Dendritic cell treated with granulocyte-macrophage colony-stimulating factor and Interleukin-4, amounts not matched to agents 40 ng/mL and 50 ng/mL, for 4 days (primary cell): ENCODE measurements at regions not wholly inside any gene's neighbourhood (a gene's known extent, or its start where the extent isn't known, plus 50 kb on each side); places are given as distances from the start of the nearest gene placed in this dataset.

Experiments used
- H3K27ac Mint-ChIP-seq: one replicate; pipeline ENCODE4 v1.8.0; 2022; ENCODE audit warnings: mild to moderate bottlenecking, mixed read lengths
- H3K27me3 Mint-ChIP-seq: one replicate; pipeline ENCODE4 v1.8.0; 2022; ENCODE audit warnings: mild to moderate bottlenecking, mixed read lengths
- H3K36me3 Mint-ChIP-seq: one replicate; pipeline ENCODE4 v1.8.0; 2022; ENCODE audit warnings: low read depth, mixed read lengths
- H3K4me1 Mint-ChIP-seq: one replicate; pipeline ENCODE4 v1.8.0; 2022; ENCODE audit warnings: low read depth, mixed read lengths
- H3K4me3 Mint-ChIP-seq: one replicate; pipeline ENCODE4 v1.8.0; 2022; ENCODE audit warnings: mild to moderate bottlenecking, moderate library complexity, mixed read lengths
- H3K9me3 Mint-ChIP-seq: one replicate; pipeline ENCODE4 v1.8.0; 2022; ENCODE audit warnings: mixed read lengths
- intact Hi-C: fragments of 100-400 bp; cut with micrococcal nuclease; formaldehyde crosslinking; loops from one replicate; pipeline ENCODE4 v1.15.0; 2022

- Mint-ChIP-seq H3K36me3 (no peaks in the 10 kb centered on the region), H3K9me3 (no peaks in the 10 kb centered on the region), H3K4me1 (peaks cover 26% of the 10 kb centered on the region), H3K27ac (no peak overlapping the region), H3K27me3 (peaks cover 9% of the 10 kb centered on the region), H3K4me3 (no peak overlapping the region)
- intact Hi-C loops = no loop called here
Observed at GRCh38 chr3:126261037-126261436, 80.7 kb upstream of the ALDH1L1 start.

- Mint-ChIP-seq H3K9me3 (no peaks in the 10 kb centered on the region), H3K4me3 (no peak overlapping the region), H3K27ac (no peak overlapping the region), H3K4me1 (peaks cover 26% of the 10 kb centered on the region), H3K27me3 (peaks cover 2% of the 10 kb centered on the region), H3K36me3 (no peaks in the 10 kb centered on the region)
- intact Hi-C loops = no loop called here
Observed at GRCh38 chr3:126259411-126260391, 79.3 kb upstream of the ALDH1L1 start.

- Mint-ChIP-seq H3K27me3 (no peaks in the 10 kb centered on the region), H3K27ac (no peak overlapping the region), H3K4me3 (no peak overlapping the region), H3K36me3 (no peaks in the 10 kb centered on the region), H3K4me1 (peaks cover 26% of the 10 kb centered on the region), H3K9me3 (no peaks in the 10 kb centered on the region)
- intact Hi-C loops = no loop called here
Observed at GRCh38 chr3:126258670-126259069, 78.3 kb upstream of the ALDH1L1 start.

- Mint-ChIP-seq H3K27me3 (no peaks in the 10 kb centered on the region), H3K4me1 (peaks cover 26% of the 10 kb centered on the region), H3K27ac (no peak overlapping the region), H3K9me3 (no peaks in the 10 kb centered on the region), H3K36me3 (no peaks in the 10 kb centered on the region), H3K4me3 (no peak overlapping the region)
- intact Hi-C loops = no loop called here
Observed at GRCh38 chr3:126257984-126258383, 77.6 kb upstream of the ALDH1L1 start.

DNA sequence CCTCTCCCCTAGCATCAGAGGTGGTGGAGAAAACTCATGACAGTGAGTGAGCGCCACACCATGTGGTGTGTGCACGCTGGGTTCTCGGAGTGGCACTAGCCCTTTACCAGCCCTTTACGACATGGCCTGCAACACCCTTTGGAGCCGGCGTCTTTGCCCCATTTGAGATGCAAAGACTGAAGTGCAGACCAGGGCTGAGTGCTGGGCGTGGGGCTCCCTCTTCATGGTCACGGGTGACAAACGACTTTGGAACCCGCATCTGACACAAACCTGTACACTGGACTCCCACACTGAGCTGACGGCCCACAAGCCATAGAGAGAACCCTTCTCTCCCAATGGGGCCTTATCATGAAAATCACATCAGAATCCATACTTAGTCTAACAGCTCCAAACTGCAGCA, 76.8 kb upstream of the ALDH1L1 start:
- Mint-ChIP-seq H3K9me3 (no peaks in the 10 kb centered on the region), H3K4me3 (no peak overlapping the region), H3K27me3 (no peaks in the 10 kb centered on the region), H3K27ac (no peak overlapping the region), H3K4me1 (peaks cover 21% of the 10 kb centered on the region), H3K36me3 (no peaks in the 10 kb centered on the region)
- intact Hi-C loops = no loop called here

DNA sequence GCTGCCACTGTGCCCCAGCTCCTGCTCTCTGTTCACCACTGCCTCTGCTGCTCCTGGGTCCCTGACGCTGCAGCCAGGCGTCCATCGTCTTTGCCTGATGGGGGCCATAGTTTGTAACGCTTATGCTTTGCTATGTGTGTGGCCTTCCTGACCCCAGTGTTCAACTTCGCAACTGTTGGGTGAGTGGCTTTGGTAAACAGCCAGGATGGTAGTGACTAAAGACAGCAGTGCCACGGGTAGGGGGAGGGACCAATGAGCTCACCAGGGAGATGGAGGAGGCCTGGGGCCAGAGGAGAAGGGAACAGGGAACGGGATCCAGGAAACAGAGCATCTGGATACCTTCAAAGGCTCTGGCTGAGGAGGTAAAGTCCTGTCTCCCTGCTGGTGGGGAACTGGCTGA, 75.9 kb upstream of the ALDH1L1 start:
- intact Hi-C loops = no loop called here
- Mint-ChIP-seq H3K27me3 (no peaks in the 10 kb centered on the region), H3K4me3 (no peak overlapping the region), H3K36me3 (no peaks in the 10 kb centered on the region), H3K4me1 (peaks cover 15% of the 10 kb centered on the region), H3K9me3 (no peaks in the 10 kb centered on the region), H3K27ac (no peak overlapping the region)

- H3K36me3 Mint-ChIP-seq = no peaks in the 10 kb centered on the region
- no peak overlapping the region for H3K27ac Mint-ChIP-seq
- H3K9me3 Mint-ChIP-seq = no peaks in the 10 kb centered on the region
- intact Hi-C loops = no loop called here
- no peaks in the 10 kb centered on the region for H3K4me1 Mint-ChIP-seq
- H3K4me3 Mint-ChIP-seq = no peak overlapping the region
- H3K27me3 Mint-ChIP-seq = peaks cover 4% of the 10 kb centered on the region
Observed at GRCh38 chr3:126253072-126253471, 72.7 kb upstream of the ALDH1L1 start.

DNA sequence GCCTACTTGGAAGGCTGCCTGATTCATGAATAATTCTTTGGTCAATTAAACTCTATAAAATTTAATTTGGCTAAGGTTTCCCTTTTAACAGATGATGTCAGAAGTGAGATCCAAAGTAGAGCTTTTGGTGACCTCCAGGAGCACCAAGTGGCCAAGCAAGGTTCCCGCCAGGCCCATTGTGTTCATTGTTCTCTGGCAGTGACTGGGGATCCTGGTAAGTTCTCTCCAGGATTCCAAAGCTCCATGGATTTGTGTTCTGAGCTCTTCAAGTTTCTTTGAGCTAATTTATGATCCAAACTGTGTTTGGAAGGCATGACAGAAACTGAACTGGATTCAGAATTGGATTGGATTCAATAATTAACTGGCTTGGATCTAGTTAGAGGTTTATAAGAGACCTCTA, 72.0 kb upstream of the ALDH1L1 start:
- intact Hi-C loops = no loop called here
- Mint-ChIP-seq H3K27me3 (peaks cover 7% of the 10 kb centered on the region), H3K4me3 (no peak overlapping the region), H3K36me3 (no peaks in the 10 kb centered on the region), H3K9me3 (peaks cover 5% of the 10 kb centered on the region), H3K27ac (no peak overlapping the region), H3K4me1 (no peaks in the 10 kb centered on the region)

DNA sequence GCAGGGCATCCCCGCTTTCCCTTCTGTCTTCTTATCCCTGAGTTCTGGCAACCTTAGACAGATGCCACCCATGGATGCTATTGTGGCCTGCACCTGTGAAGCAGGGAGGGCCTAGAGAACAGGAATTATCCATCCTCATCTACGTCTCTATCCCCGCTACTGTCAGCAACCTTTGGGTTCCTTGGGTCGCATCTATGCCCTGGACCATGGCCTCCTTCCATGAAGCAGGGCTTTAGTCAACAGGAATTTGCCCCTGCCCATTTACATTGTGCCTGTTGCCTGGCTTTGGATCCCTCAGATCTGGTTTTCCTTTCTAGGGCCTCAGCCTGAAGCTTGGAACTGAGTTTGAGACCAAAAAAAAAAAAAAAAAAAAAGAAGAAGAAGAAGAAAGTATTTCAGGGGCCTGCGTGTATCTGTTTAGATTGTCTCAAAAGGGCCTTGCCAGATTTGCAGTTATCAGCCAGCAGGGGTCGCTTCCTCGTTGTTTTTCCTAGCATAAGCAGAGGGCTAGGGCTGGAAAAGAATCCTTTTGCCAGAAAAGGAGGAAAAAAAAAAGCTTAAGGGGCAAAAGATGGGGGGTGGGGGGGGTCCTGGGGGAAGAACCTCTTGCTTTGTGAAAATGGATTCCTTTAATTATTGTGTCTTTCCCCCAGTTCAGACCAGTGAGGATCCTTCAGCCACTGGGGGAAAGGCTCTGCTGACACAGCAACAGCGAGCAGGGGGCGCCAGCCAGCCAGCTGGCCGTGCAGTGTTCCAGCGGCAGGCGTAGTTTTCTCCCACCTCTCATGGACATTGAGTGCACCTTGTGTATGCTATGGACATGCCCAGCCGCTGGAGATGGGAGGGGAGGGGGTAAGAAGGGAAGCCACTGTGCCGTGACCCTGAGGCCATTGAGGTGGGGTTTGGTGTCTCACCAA, 65.7 kb upstream of the ALDH1L1 start:
- intact Hi-C loops = loop anchor here (1.0 kb wide), 1 partner anchor 143 kb away; no protein-coding TSS in a partner anchor
- Mint-ChIP-seq H3K4me3 (no peak overlapping the region), H3K36me3 (no peaks in the 10 kb centered on the region), H3K4me1 (no peaks in the 10 kb centered on the region), H3K9me3 (peaks cover 10% of the 10 kb centered on the region), H3K27ac (no peak overlapping the region), H3K27me3 (peaks cover 21% of the 10 kb centered on the region)
